Skeletal muscle satellite cell (primary cell): ENCODE measurements at regions not wholly inside any gene's neighbourhood (a gene's known extent, or its start where the extent isn't known, plus 50 kb on each side); places are given as distances from the start of the nearest gene placed in this dataset.

Experiments used
- H3K27me3 ChIP-seq: 2 replicates; pipeline ENCODE4 v1.7.0; 2013; ENCODE audit warnings: low read length; ENCODE audit not compliant: control insufficient read depth, insufficient read depth
- H3K36me3 ChIP-seq: 2 replicates; pipeline ENCODE4 v1.7.0; 2013; ENCODE audit warnings: mild to moderate bottlenecking, control low read depth, low read length; ENCODE audit not compliant: insufficient read depth
- H3K4me1 ChIP-seq: 2 replicates; pipeline ENCODE4 v1.7.0; 2013; ENCODE audit warnings: low read length; ENCODE audit not compliant: control insufficient read depth, insufficient read depth
- H3K4me2 ChIP-seq: 2 replicates; pipeline ENCODE4 v1.7.0; 2013; ENCODE audit warnings: mild to moderate bottlenecking, low read length
- H3K4me3 ChIP-seq: 2 replicates; pipeline ENCODE4 v1.7.0; 2013; ENCODE audit warnings: low read length
- H3K9ac ChIP-seq: 2 replicates; pipeline ENCODE4 v1.7.0; 2013; ENCODE audit warnings: mild to moderate bottlenecking, low read depth, low read length, moderate library complexity
- H3K9me3 ChIP-seq: replicated peaks from 2 replicates; pipeline ENCODE4 v1.7.0; 2013; ENCODE audit warnings: mild to moderate bottlenecking, control low read depth, low read length

- no peak overlapping the region for H3K4me3 ChIP-seq
- peaks cover 8% of the 10 kb centered on the region for H3K9me3 ChIP-seq
- no peaks in the 10 kb centered on the region for H3K27me3 ChIP-seq
- no peaks in the 10 kb centered on the region for H3K36me3 ChIP-seq
- H3K4me1 ChIP-seq: no peaks in the 10 kb centered on the region
- H3K9ac ChIP-seq: no peak overlapping the region
- no peak overlapping the region for H3K4me2 ChIP-seq
These were observed 159.4 kb upstream of the COBL start for GRCh38 chr7:51476026-51476425.

- Histone ChIP-seq H3K4me2 (no peak overlapping the region), H3K9me3 (peaks cover 8% of the 10 kb centered on the region)
These were observed 156.3 kb upstream of the COBL start for GRCh38 chr7:51472873-51473272.

GRCh38 chr7:51471981-51472296, 155.3 kb upstream of the COBL start:
- no peak overlapping the region for H3K9ac ChIP-seq
- H3K4me1 ChIP-seq: no peaks in the 10 kb centered on the region
- no peak overlapping the region for H3K4me3 ChIP-seq
- H3K9me3 ChIP-seq: peaks cover 13% of the 10 kb centered on the region
- H3K4me2 ChIP-seq: no peak overlapping the region
- no peaks in the 10 kb centered on the region for H3K27me3 ChIP-seq
- no peaks in the 10 kb centered on the region for H3K36me3 ChIP-seq

More at GRCh38 chr7:51472873-51473272, 156.3 kb upstream of the COBL start:
- H3K4me1 ChIP-seq: no peaks in the 10 kb centered on the region
- no peak overlapping the region for H3K9ac ChIP-seq
- H3K36me3 ChIP-seq: no peaks in the 10 kb centered on the region
- no peaks in the 10 kb centered on the region for H3K27me3 ChIP-seq
- no peak overlapping the region for H3K4me3 ChIP-seq

GRCh38 chr7:51471210-51471980, 154.8 kb upstream of the COBL start:
- no peak overlapping the region for H3K4me3 ChIP-seq
- H3K4me1 ChIP-seq: no peaks in the 10 kb centered on the region
- H3K4me2 ChIP-seq: no peak overlapping the region
- no peak overlapping the region for H3K9ac ChIP-seq
- no peaks in the 10 kb centered on the region for H3K36me3 ChIP-seq
- H3K9me3 ChIP-seq: peaks cover 13% of the 10 kb centered on the region
- no peaks in the 10 kb centered on the region for H3K27me3 ChIP-seq

GRCh38 chr7:51467384-51468017, 150.9 kb upstream of the COBL start:
- Histone ChIP-seq H3K9me3 (peaks cover 14% of the 10 kb centered on the region), H3K36me3 (no peaks in the 10 kb centered on the region), H3K4me1 (no peaks in the 10 kb centered on the region), H3K4me3 (no peak overlapping the region), H3K27me3 (no peaks in the 10 kb centered on the region), H3K4me2 (no peak overlapping the region), H3K9ac (no peak overlapping the region)

GRCh38 chr7:51459809-51460208, 143.2 kb upstream of the COBL start:
- H3K4me3 ChIP-seq: no peak overlapping the region
- no peaks in the 10 kb centered on the region for H3K27me3 ChIP-seq
- H3K9me3 ChIP-seq: peaks cover 8% of the 10 kb centered on the region
- no peak overlapping the region for H3K9ac ChIP-seq
- no peaks in the 10 kb centered on the region for H3K36me3 ChIP-seq
- no peak overlapping the region for H3K4me2 ChIP-seq
- H3K4me1 ChIP-seq: no peaks in the 10 kb centered on the region

- no peaks in the 10 kb centered on the region for H3K27me3 ChIP-seq
- H3K4me2 ChIP-seq: no peak overlapping the region
- no peaks in the 10 kb centered on the region for H3K36me3 ChIP-seq
- H3K4me1 ChIP-seq: no peaks in the 10 kb centered on the region
- H3K4me3 ChIP-seq: no peak overlapping the region
- H3K9ac ChIP-seq: no peak overlapping the region
- peaks cover 7% of the 10 kb centered on the region for H3K9me3 ChIP-seq
These were observed 142.1 kb upstream of the COBL start for GRCh38 chr7:51458693-51459092.

- Histone ChIP-seq H3K4me1 (no peaks in the 10 kb centered on the region), H3K4me2 (no peak overlapping the region), H3K9ac (no peak overlapping the region), H3K4me3 (no peak overlapping the region), H3K27me3 (no peaks in the 10 kb centered on the region), H3K36me3 (no peaks in the 10 kb centered on the region), H3K9me3 (peaks cover 7% of the 10 kb centered on the region)
These were observed 140.5 kb upstream of the COBL start for GRCh38 chr7:51457079-51457478.

- no peaks in the 10 kb centered on the region for H3K4me1 ChIP-seq
- no peaks in the 10 kb centered on the region for H3K27me3 ChIP-seq
These were observed 139.9 kb upstream of the COBL start for GRCh38 chr7:51456431-51457060.

GRCh38 chr7:51455948-51456347, 139.3 kb upstream of the COBL start:
- Histone ChIP-seq H3K9me3 (peaks cover 7% of the 10 kb centered on the region), H3K9ac (no peak overlapping the region), H3K4me1 (no peaks in the 10 kb centered on the region), H3K36me3 (no peaks in the 10 kb centered on the region), H3K27me3 (no peaks in the 10 kb centered on the region), H3K4me2 (no peak overlapping the region), H3K4me3 (no peak overlapping the region)

More at GRCh38 chr7:51456431-51457060, 139.9 kb upstream of the COBL start:
- Histone ChIP-seq H3K9ac (no peak overlapping the region), H3K9me3 (peaks cover 7% of the 10 kb centered on the region), H3K36me3 (no peaks in the 10 kb centered on the region), H3K4me2 (no peak overlapping the region), H3K4me3 (no peak overlapping the region)

GRCh38 chr7:51455513-51455912, 138.9 kb upstream of the COBL start:
- H3K4me1 ChIP-seq: no peaks in the 10 kb centered on the region
- H3K9me3 ChIP-seq: peaks cover 7% of the 10 kb centered on the region
- H3K9ac ChIP-seq: no peak overlapping the region

More at GRCh38 chr7:51455513-51455912, 138.9 kb upstream of the COBL start:
- no peak overlapping the region for H3K4me2 ChIP-seq
- no peaks in the 10 kb centered on the region for H3K27me3 ChIP-seq
- no peak overlapping the region for H3K4me3 ChIP-seq
- H3K36me3 ChIP-seq: no peaks in the 10 kb centered on the region
